Activated CD4-positive, alpha-beta T cell treated with anti-CD3 and anti-CD28 coated beads for 36 hours (primary cell): ENCODE measurements at regions not wholly inside any gene's neighbourhood (a gene's known extent, or its start where the extent isn't known, plus 50 kb on each side); places are given as distances from the start of the nearest gene placed in this dataset.

ENCODE experiments used
- ATAC-seq: fragments of 200-7000 bp; cut with Tn5 transposase; one replicate; pipeline ENCODE4 v1.10.0; 2021; ENCODE audit warnings: mild to moderate bottlenecking, moderate library complexity
- CTCF ChIA-PET: fragments of 350-600 bp; sonication (Branson Sonifier 250); formaldehyde crosslinking; loops from one replicate; lab custom pipeline; 2021; ENCODE audit warnings: antibody characterized with exemption; lab: Charles Lee
- POLR2A ChIA-PET: fragments of 350-600 bp; sonication (Branson Sonifier 250); formaldehyde crosslinking; loops from one replicate; lab custom pipeline; 2021; ENCODE audit warnings: antibody characterized with exemption, inconsistent platforms; lab: Charles Lee
- DNase-seq: peaks from one replicate; pipeline ENCODE4 v3.0.0-alpha.2; 2020
- H3K27ac Mint-ChIP-seq: one replicate; pipeline ENCODE4 v1.8.0; 2021; ENCODE audit warnings: mixed read lengths
- H3K27me3 Mint-ChIP-seq: one replicate; pipeline ENCODE4 v1.8.0; 2021; ENCODE audit warnings: mixed read lengths
- H3K36me3 Mint-ChIP-seq: one replicate; pipeline ENCODE4 v1.8.0; 2021; ENCODE audit warnings: low read depth, mixed read lengths
- H3K4me1 Mint-ChIP-seq: one replicate; pipeline ENCODE4 v1.8.0; 2021; ENCODE audit warnings: mixed read lengths
- H3K4me3 Mint-ChIP-seq: one replicate; pipeline ENCODE4 v1.8.0; 2021; ENCODE audit warnings: mild to moderate bottlenecking, moderate library complexity, mixed read lengths
- H3K9me3 Mint-ChIP-seq: one replicate; pipeline ENCODE4 v1.8.0; 2021; ENCODE audit warnings: low read depth, mixed read lengths
- intact Hi-C, 2 experiments: fragments of 100-400 bp; cut with DNase I in 1 of 2; cut with micrococcal nuclease in 1 of 2; formaldehyde crosslinking; loops; one replicate each; pipeline versions ENCODE4 v1.14.2 to v1.15.1; 2022 to 2024; cut with DNase I, micrococcal nuclease

- Mint-ChIP-seq H3K4me1 (peaks cover 42% of the 10 kb centered on the region), H3K9me3 (no peaks in the 10 kb centered on the region), H3K4me3 (no peak overlapping the region), H3K27ac (no peak overlapping the region), H3K36me3 (no peaks in the 10 kb centered on the region), H3K27me3 (peaks cover 6% of the 10 kb centered on the region)
- intact Hi-C loops, result no loop called here
- CTCF ChIA-PET, result interaction anchor here (0.6 to 0.7 kb wide), 2 partner anchors 89 to 223 kb away, joined by 4 read pairs; no protein-coding TSS in a partner anchor
- POLR2A ChIA-PET, result interaction anchor here (0.8 to 1.2 kb wide), 2 partner anchors 60 to 227 kb away, joined by 3 read pairs; partner anchors contain the start of gene ID2
- ATAC-seq (no peak), DNase-seq (no peak)
These were observed 228.0 kb upstream of the ID2 start for GRCh38 chr2:8453904-8454302.

- POLR2A ChIA-PET, result interaction anchor here (0.8 kb wide), 1 partner anchor 60 kb away, joined by 3 read pairs; no protein-coding TSS in a partner anchor
These were observed 227.1 kb upstream of the ID2 start for GRCh38 chr2:8454797-8455196.

GRCh38 chr2:8455236-8456150, 226.4 kb upstream of the ID2 start:
- Mint-ChIP-seq H3K9me3 (no peaks in the 10 kb centered on the region), H3K27ac (peak overlapping the region; percentile 89), H3K36me3 (no peaks in the 10 kb centered on the region), H3K4me1 (peaks cover 42% of the 10 kb centered on the region), H3K27me3 (peaks cover 7% of the 10 kb centered on the region), H3K4me3 (peak overlapping the region; percentile 69)
- ChIA-PET CTCF (no interaction called here), POLR2A (no interaction called here)
- no peak for DNase-seq
- intact Hi-C loops, result loop anchor here in 1 of 2 experiments (1.0 kb wide), 1 partner anchor 46 kb away; no protein-coding TSS in a partner anchor
- peak; percentile 12 for ATAC-seq

More at GRCh38 chr2:8454797-8455196, 227.1 kb upstream of the ID2 start:
- no peaks in the 10 kb centered on the region for H3K9me3 Mint-ChIP-seq
- intact Hi-C loops, result no loop called here
- CTCF ChIA-PET, result interaction anchor here (0.7 kb wide), 1 partner anchor 1215 kb away, joined by 3 read pairs; no protein-coding TSS in a partner anchor
- peak overlapping the region; percentile 89 for H3K27ac Mint-ChIP-seq
- peaks cover 42% of the 10 kb centered on the region for H3K4me1 Mint-ChIP-seq
- H3K4me3 Mint-ChIP-seq, result no peak overlapping the region
- peaks cover 7% of the 10 kb centered on the region for H3K27me3 Mint-ChIP-seq
- H3K36me3 Mint-ChIP-seq, result no peaks in the 10 kb centered on the region
- DNase-seq, result no peak
- no peak for ATAC-seq

GRCh38 chr2:8456151-8457091, 225.4 kb upstream of the ID2 start:
- no peaks in the 10 kb centered on the region for H3K9me3 Mint-ChIP-seq
- peaks cover 7% of the 10 kb centered on the region for H3K27me3 Mint-ChIP-seq
- intact Hi-C loops, result loop anchor here (1.0 kb wide), 2 partner anchors 47 to 226 kb away; partner anchors contain the start of gene ID2 (in 1 of the 2)
- peak; percentile 75 for DNase-seq
- no peaks in the 10 kb centered on the region for H3K36me3 Mint-ChIP-seq
- POLR2A ChIA-PET, result no interaction called here
- ATAC-seq, result peak; percentile 73
- CTCF ChIA-PET, result interaction anchor here (0.6 kb wide), 2 partner anchors 29 to 96 kb away, joined by 3 read pairs; no protein-coding TSS in a partner anchor
- peaks cover 42% of the 10 kb centered on the region for H3K4me1 Mint-ChIP-seq
- peak overlapping the region; percentile 89 for H3K27ac Mint-ChIP-seq
- H3K4me3 Mint-ChIP-seq, result peak overlapping the region; percentile 69

- Mint-ChIP-seq H3K9me3 (no peaks in the 10 kb centered on the region), H3K27ac (peak overlapping the region; percentile 8), H3K4me3 (peak overlapping the region; percentile 61), H3K4me1 (peaks cover 42% of the 10 kb centered on the region), H3K27me3 (peaks cover 7% of the 10 kb centered on the region), H3K36me3 (no peaks in the 10 kb centered on the region)
- intact Hi-C loops, result loop anchor here in 1 of 2 experiments (1.0 kb wide), 1 partner anchor 225 kb away; the partner anchor contains the start of gene ID2
- POLR2A ChIA-PET, result no interaction called here
- peak; percentile 57 for ATAC-seq
- CTCF ChIA-PET, result no interaction called here
- peak; percentile 47 for DNase-seq
These were observed 224.8 kb upstream of the ID2 start for GRCh38 chr2:8457092-8457481.

- ChIA-PET CTCF (no interaction called here), POLR2A (no interaction called here)
- peak overlapping the region; percentile 61 for H3K4me3 Mint-ChIP-seq
- ATAC-seq, result no peak
- peaks cover 41% of the 10 kb centered on the region for H3K4me1 Mint-ChIP-seq
- no peak for DNase-seq
- no peaks in the 10 kb centered on the region for H3K9me3 Mint-ChIP-seq
- peaks cover 7% of the 10 kb centered on the region for H3K27me3 Mint-ChIP-seq
- H3K27ac Mint-ChIP-seq, result no peak overlapping the region
- intact Hi-C loops, result loop anchor here in 1 of 2 experiments (1.0 kb wide), 1 partner anchor 224 kb away; the partner anchor contains the start of gene ID2
- no peaks in the 10 kb centered on the region for H3K36me3 Mint-ChIP-seq
These were observed 224.0 kb upstream of the ID2 start for GRCh38 chr2:8457699-8458502.

GRCh38 chr2:8458503-8459459, 223.1 kb upstream of the ID2 start:
- intact Hi-C loops, result no loop called here
- no peak overlapping the region for H3K27ac Mint-ChIP-seq
- no peaks in the 10 kb centered on the region for H3K36me3 Mint-ChIP-seq
- DNase-seq (no peak), ATAC-seq (no peak)
- no peak overlapping the region for H3K4me3 Mint-ChIP-seq
- ChIA-PET POLR2A (interaction anchor here (0.6 kb wide), 1 partner anchor 63 kb away, joined by 3 read pairs; no protein-coding TSS in a partner anchor), CTCF (interaction anchor here (0.6 kb wide), 1 partner anchor 1350 kb away, joined by 3 read pairs; no protein-coding TSS in a partner anchor)
- no peaks in the 10 kb centered on the region for H3K9me3 Mint-ChIP-seq
- peaks cover 7% of the 10 kb centered on the region for H3K27me3 Mint-ChIP-seq
- H3K4me1 Mint-ChIP-seq, result peaks cover 34% of the 10 kb centered on the region

GRCh38 chr2:8459474-8459873, 222.4 kb upstream of the ID2 start:
- no peak overlapping the region for H3K4me3 Mint-ChIP-seq
- no peaks in the 10 kb centered on the region for H3K9me3 Mint-ChIP-seq
- H3K36me3 Mint-ChIP-seq, result no peaks in the 10 kb centered on the region
- no peak overlapping the region for H3K27ac Mint-ChIP-seq
- intact Hi-C loops, result no loop called here
- ChIA-PET CTCF (no interaction called here), POLR2A (interaction anchor here (0.6 kb wide), 1 partner anchor 64 kb away, joined by 3 read pairs; no protein-coding TSS in a partner anchor)
- no peak for DNase-seq
- H3K27me3 Mint-ChIP-seq, result peaks cover 7% of the 10 kb centered on the region
- H3K4me1 Mint-ChIP-seq, result peaks cover 28% of the 10 kb centered on the region
- ATAC-seq, result no peak

- Mint-ChIP-seq H3K27me3 (peaks cover 7% of the 10 kb centered on the region), H3K4me1 (peaks cover 10% of the 10 kb centered on the region), H3K36me3 (no peaks in the 10 kb centered on the region), H3K4me3 (no peak overlapping the region), H3K9me3 (no peaks in the 10 kb centered on the region), H3K27ac (no peak overlapping the region)
- DNase-seq (no peak), ATAC-seq (no peak)
- ChIA-PET CTCF (interaction anchor here (1.0 to 1.4 kb wide), 2 partner anchors 24 to 82 kb away, joined by 3 read pairs; no protein-coding TSS in a partner anchor), POLR2A (no interaction called here)
- intact Hi-C loops, result no loop called here
These were observed 220.5 kb upstream of the ID2 start for GRCh38 chr2:8461341-8461740.
